Stimulated activated naive B cell treated with anti-CD40 and anti-IgM and Interleukin-4, amounts not matched to agents 10 μg/mL and 1 μg/mL and 100 μg/mL, for 72 hours (primary cell): ENCODE measurements at regions not wholly inside any gene's neighbourhood (a gene's known extent, or its start where the extent isn't known, plus 50 kb on each side); places are given as distances from the start of the nearest gene placed in this dataset.
"Not testable (repeated sequence)": the region's sequence is repeated elsewhere in the genome, so short reads cannot be mapped to it uniquely, and the experiment has no call there.

Experiments
- ATAC-seq, 2 donors: fragments of 150-1000 bp; cut with Tn5 transposase; replicated peaks; 2 replicates each; pipeline ENCODE4 v1.10.0; 2021; ENCODE audit warnings: moderate library complexity in 1 of 2
- DNase-seq: peaks from one replicate; pipeline ENCODE4 v3.0.0; 2021
- H3K27ac Mint-ChIP-seq: one replicate; pipeline ENCODE4 v1.8.0; 2022; ENCODE audit warnings: mild to moderate bottlenecking, mixed read lengths
- H3K27me3 Mint-ChIP-seq, 2 donors: one replicate each; pipeline ENCODE4 v1.8.0; 2022; ENCODE audit warnings: mixed read lengths in 2 of 2
- H3K36me3 Mint-ChIP-seq, 2 donors: one replicate each; pipeline ENCODE4 v1.8.0; 2022; ENCODE audit warnings: mixed read lengths in 2 of 2, mild to moderate bottlenecking in 1 of 2
- H3K4me1 Mint-ChIP-seq, 2 donors: one replicate each; pipeline ENCODE4 v1.8.0; 2022; ENCODE audit warnings: mixed read lengths in 2 of 2, mild to moderate bottlenecking in 1 of 2
- H3K4me3 Mint-ChIP-seq, 2 donors: one replicate each; pipeline ENCODE4 v1.8.0; 2022; ENCODE audit warnings: mild to moderate bottlenecking in 2 of 2, mixed read lengths in 2 of 2, moderate library complexity in 1 of 2
- H3K9me3 Mint-ChIP-seq, 2 donors: one replicate each; pipeline ENCODE4 v1.8.0; 2022; ENCODE audit warnings: mixed read lengths in 2 of 2, mild to moderate bottlenecking in 1 of 2

GRCh38 chr3:178205740-178206139 is 330.5 kb upstream of the KCNMB2 start:
- Mint-ChIP-seq H3K4me3 (no peak overlapping the region), H3K9me3 (peaks cover 0 to 4% of the 10 kb centered on the region in 2 donors)

GRCh38 chr3:178206521-178206920 is 329.7 kb upstream of the KCNMB2 start:
- H3K36me3 Mint-ChIP-seq = no peaks in the 10 kb centered on the region
- no peak for ATAC-seq

More at GRCh38 chr3:178205740-178206139, 330.5 kb upstream of the KCNMB2 start:
- H3K36me3 Mint-ChIP-seq = no peaks in the 10 kb centered on the region
- no peaks in the 10 kb centered on the region for H3K4me1 Mint-ChIP-seq
- H3K27me3 Mint-ChIP-seq = peaks cover 9 to 13% of the 10 kb centered on the region in 2 donors
- ATAC-seq = no peak
- DNase-seq = no peak
- no peak overlapping the region for H3K27ac Mint-ChIP-seq

GRCh38 chr3:178207161-178207560 is 329.1 kb upstream of the KCNMB2 start:
- H3K9me3 Mint-ChIP-seq, H3K4me1 Mint-ChIP-seq, H3K36me3 Mint-ChIP-seq, H3K4me3 Mint-ChIP-seq, ATAC-seq, H3K27ac Mint-ChIP-seq, DNase-seq: not testable (repeated sequence)
- peaks cover 9 to 13% of the 10 kb centered on the region in 2 donors for H3K27me3 Mint-ChIP-seq

More at GRCh38 chr3:178206521-178206920, 329.7 kb upstream of the KCNMB2 start:
- DNase-seq = no peak
- Mint-ChIP-seq H3K9me3 (peaks cover 0 to 4% of the 10 kb centered on the region in 2 donors), H3K4me3 (no peak overlapping the region), H3K27ac (no peak overlapping the region), H3K4me1 (no peaks in the 10 kb centered on the region), H3K27me3 (peaks cover 9 to 13% of the 10 kb centered on the region in 2 donors)

- not testable (repeated sequence) for H3K36me3 Mint-ChIP-seq, H3K4me1 Mint-ChIP-seq, DNase-seq, H3K9me3 Mint-ChIP-seq, H3K4me3 Mint-ChIP-seq, ATAC-seq, H3K27ac Mint-ChIP-seq
- peaks cover 9 to 13% of the 10 kb centered on the region in 2 donors for H3K27me3 Mint-ChIP-seq
These were observed 328.6 kb upstream of the KCNMB2 start for GRCh38 chr3:178207627-178208026.

GRCh38 chr3:178209116-178209515 is 327.1 kb upstream of the KCNMB2 start:
- not testable (repeated sequence) for H3K27ac Mint-ChIP-seq, H3K4me3 Mint-ChIP-seq, H3K4me1 Mint-ChIP-seq, H3K36me3 Mint-ChIP-seq, H3K9me3 Mint-ChIP-seq, ATAC-seq, DNase-seq
- peaks cover 9 to 13% of the 10 kb centered on the region in 2 donors for H3K27me3 Mint-ChIP-seq

GRCh38 chr3:178209618-178210017 is 326.6 kb upstream of the KCNMB2 start:
- H3K4me3 Mint-ChIP-seq, ATAC-seq, H3K4me1 Mint-ChIP-seq, H3K9me3 Mint-ChIP-seq, DNase-seq, H3K27ac Mint-ChIP-seq, H3K36me3 Mint-ChIP-seq: not testable (repeated sequence)
- peaks cover 9 to 13% of the 10 kb centered on the region in 2 donors for H3K27me3 Mint-ChIP-seq

GRCh38 chr3:178211086-178211485 is 325.1 kb upstream of the KCNMB2 start:
- ATAC-seq, H3K27ac Mint-ChIP-seq, DNase-seq, H3K9me3 Mint-ChIP-seq, H3K36me3 Mint-ChIP-seq, H3K4me1 Mint-ChIP-seq, H3K4me3 Mint-ChIP-seq: not testable (repeated sequence)
- H3K27me3 Mint-ChIP-seq = peaks cover 9 to 13% of the 10 kb centered on the region in 2 donors

- H3K27me3 Mint-ChIP-seq = peaks cover 8 to 11% of the 10 kb centered on the region in 2 donors
- no peaks in the 10 kb centered on the region for H3K4me1 Mint-ChIP-seq
- no peaks in the 10 kb centered on the region for H3K36me3 Mint-ChIP-seq
- ATAC-seq (no peak), DNase-seq (no peak)
- no peak overlapping the region for H3K27ac Mint-ChIP-seq
- H3K4me3 Mint-ChIP-seq = no peak overlapping the region
- H3K9me3 Mint-ChIP-seq = peaks cover 4 to 6% of the 10 kb centered on the region in 2 donors
These were observed 318.8 kb upstream of the KCNMB2 start for GRCh38 chr3:178217479-178217878.

- Mint-ChIP-seq H3K9me3 (peaks cover 4 to 6% of the 10 kb centered on the region in 2 donors), H3K27ac (no peak overlapping the region), H3K4me1 (no peaks in the 10 kb centered on the region), H3K27me3 (peaks cover 8 to 15% of the 10 kb centered on the region in 2 donors), H3K4me3 (no peak overlapping the region), H3K36me3 (no peaks in the 10 kb centered on the region)
- ATAC-seq (no peak), DNase-seq (no peak)
These were observed 318.0 kb upstream of the KCNMB2 start for GRCh38 chr3:178218231-178218630.

- not testable (repeated sequence) for H3K36me3 Mint-ChIP-seq, H3K4me3 Mint-ChIP-seq, H3K4me1 Mint-ChIP-seq, DNase-seq, H3K27ac Mint-ChIP-seq, ATAC-seq, H3K9me3 Mint-ChIP-seq
- peaks cover 8 to 15% of the 10 kb centered on the region in 2 donors for H3K27me3 Mint-ChIP-seq
These were observed 316.6 kb upstream of the KCNMB2 start for GRCh38 chr3:178219661-178220060.

GRCh38 chr3:178223876-178224275 is 312.4 kb upstream of the KCNMB2 start:
- ATAC-seq (no peak), DNase-seq (no peak)
- peaks cover 8 to 15% of the 10 kb centered on the region in 2 donors for H3K27me3 Mint-ChIP-seq
- H3K36me3 Mint-ChIP-seq = no peaks in the 10 kb centered on the region
- no peak overlapping the region for H3K4me3 Mint-ChIP-seq
- peaks cover 6 to 8% of the 10 kb centered on the region in 2 donors for H3K9me3 Mint-ChIP-seq
- H3K4me1 Mint-ChIP-seq = no peaks in the 10 kb centered on the region
- no peak overlapping the region for H3K27ac Mint-ChIP-seq

- no peak for ATAC-seq
These were observed 310.1 kb upstream of the KCNMB2 start for GRCh38 chr3:178226094-178226493.

GRCh38 chr3:178231645-178232044 is 304.6 kb upstream of the KCNMB2 start:
- no peaks in the 10 kb centered on the region for H3K36me3 Mint-ChIP-seq
- no peak for DNase-seq
- peaks cover 2 to 4% of the 10 kb centered on the region in 2 donors for H3K9me3 Mint-ChIP-seq
- H3K27me3 Mint-ChIP-seq = no peaks in the 10 kb centered on the region
- no peak for ATAC-seq
- H3K4me1 Mint-ChIP-seq = no peaks in the 10 kb centered on the region
- no peak overlapping the region for H3K27ac Mint-ChIP-seq
- H3K4me3 Mint-ChIP-seq = no peak overlapping the region

More at GRCh38 chr3:178226094-178226493, 310.1 kb upstream of the KCNMB2 start:
- peaks cover 2 to 4% of the 10 kb centered on the region in 2 donors for H3K9me3 Mint-ChIP-seq
- H3K27me3 Mint-ChIP-seq = peaks cover 0 to 4% of the 10 kb centered on the region in 2 donors
- no peaks in the 10 kb centered on the region for H3K4me1 Mint-ChIP-seq
- no peaks in the 10 kb centered on the region for H3K36me3 Mint-ChIP-seq
- no peak for DNase-seq
- H3K4me3 Mint-ChIP-seq = no peak overlapping the region
- no peak overlapping the region for H3K27ac Mint-ChIP-seq

- no peaks in the 10 kb centered on the region for H3K4me1 Mint-ChIP-seq
- ATAC-seq = no peak
- peaks cover 2 to 4% of the 10 kb centered on the region in 2 donors for H3K9me3 Mint-ChIP-seq
- H3K27ac Mint-ChIP-seq = no peak overlapping the region
- DNase-seq = no peak
- no peaks in the 10 kb centered on the region for H3K36me3 Mint-ChIP-seq
- peaks cover 0 to 7% of the 10 kb centered on the region in 2 donors for H3K27me3 Mint-ChIP-seq
- no peak overlapping the region for H3K4me3 Mint-ChIP-seq
These were observed 302.7 kb upstream of the KCNMB2 start for GRCh38 chr3:178233371-178234071.

- Mint-ChIP-seq H3K4me1 (no peaks in the 10 kb centered on the region), H3K9me3 (peaks cover 0 to 8% of the 10 kb centered on the region in 2 donors), H3K27me3 (peaks cover 0 to 7% of the 10 kb centered on the region in 2 donors), H3K27ac (no peak overlapping the region), H3K36me3 (no peaks in the 10 kb centered on the region), H3K4me3 (no peak overlapping the region)
- DNase-seq (no peak), ATAC-seq (no peak)
These were observed 299.5 kb upstream of the KCNMB2 start for GRCh38 chr3:178236555-178237277.
